H1 (cell line): ENCODE measurements at regions not wholly inside any gene's neighbourhood (a gene's known extent, or its start where the extent isn't known, plus 50 kb on each side); places are given as distances from the start of the nearest gene placed in this dataset.

Experiments
- ATF3 ChIP-seq: IDR thresholded peaks from 2 replicates; pipeline ENCODE4 v1.6.1; 2011; ENCODE audit warnings: low read depth, mild to moderate bottlenecking, low read length; ENCODE audit not compliant: insufficient read depth
- HDAC6 ChIP-seq: IDR thresholded peaks from one replicate; pipeline ENCODE4 v1.7.1; 2012; ENCODE audit warnings: low read depth, mild to moderate bottlenecking, inconsistent platforms, low read length, moderate library complexity
- JUN ChIP-seq: IDR thresholded peaks from 2 replicates; pipeline ENCODE4 v1.6.1; 2011; ENCODE audit warnings: low read depth, mild to moderate bottlenecking, improper control_type of control experiment, low read length
- RAD21 ChIP-seq, 2 experiments: IDR thresholded peaks in 1 of 2; conservative IDR thresholded peaks in 1 of 2; 2 replicates each; pipeline ENCODE4 v1.6.1; 2011; ENCODE audit warnings: low read depth in 2 of 2, low read length in 2 of 2, improper control_type of control experiment in 1 of 2, inconsistent platforms in 1 of 2, mild to moderate bottlenecking in 1 of 2, moderate library complexity in 1 of 2
- TAF1 ChIP-seq: IDR thresholded peaks from 2 replicates; pipeline ENCODE4 v1.6.1; 2011; ENCODE audit warnings: mild to moderate bottlenecking, low read depth, low read length
- TEAD4 ChIP-seq: IDR thresholded peaks from 2 replicates; pipeline ENCODE4 v1.6.1; 2012; ENCODE audit warnings: low read depth, low read length, inconsistent platforms, mixed read lengths
- TF ChIP-seq, protein P1 (sequence below): fragments of 300-600 bp; sonication (generic); IDR thresholded peaks from 2 replicates; pipeline ENCODE4 v1.7.1; 2012; ENCODE audit warnings: low read length, moderate library complexity, mild to moderate bottlenecking, inconsistent platforms; ENCODE audit not compliant: insufficient replicate concordance

- TF ChIP-seq, protein P1, sequence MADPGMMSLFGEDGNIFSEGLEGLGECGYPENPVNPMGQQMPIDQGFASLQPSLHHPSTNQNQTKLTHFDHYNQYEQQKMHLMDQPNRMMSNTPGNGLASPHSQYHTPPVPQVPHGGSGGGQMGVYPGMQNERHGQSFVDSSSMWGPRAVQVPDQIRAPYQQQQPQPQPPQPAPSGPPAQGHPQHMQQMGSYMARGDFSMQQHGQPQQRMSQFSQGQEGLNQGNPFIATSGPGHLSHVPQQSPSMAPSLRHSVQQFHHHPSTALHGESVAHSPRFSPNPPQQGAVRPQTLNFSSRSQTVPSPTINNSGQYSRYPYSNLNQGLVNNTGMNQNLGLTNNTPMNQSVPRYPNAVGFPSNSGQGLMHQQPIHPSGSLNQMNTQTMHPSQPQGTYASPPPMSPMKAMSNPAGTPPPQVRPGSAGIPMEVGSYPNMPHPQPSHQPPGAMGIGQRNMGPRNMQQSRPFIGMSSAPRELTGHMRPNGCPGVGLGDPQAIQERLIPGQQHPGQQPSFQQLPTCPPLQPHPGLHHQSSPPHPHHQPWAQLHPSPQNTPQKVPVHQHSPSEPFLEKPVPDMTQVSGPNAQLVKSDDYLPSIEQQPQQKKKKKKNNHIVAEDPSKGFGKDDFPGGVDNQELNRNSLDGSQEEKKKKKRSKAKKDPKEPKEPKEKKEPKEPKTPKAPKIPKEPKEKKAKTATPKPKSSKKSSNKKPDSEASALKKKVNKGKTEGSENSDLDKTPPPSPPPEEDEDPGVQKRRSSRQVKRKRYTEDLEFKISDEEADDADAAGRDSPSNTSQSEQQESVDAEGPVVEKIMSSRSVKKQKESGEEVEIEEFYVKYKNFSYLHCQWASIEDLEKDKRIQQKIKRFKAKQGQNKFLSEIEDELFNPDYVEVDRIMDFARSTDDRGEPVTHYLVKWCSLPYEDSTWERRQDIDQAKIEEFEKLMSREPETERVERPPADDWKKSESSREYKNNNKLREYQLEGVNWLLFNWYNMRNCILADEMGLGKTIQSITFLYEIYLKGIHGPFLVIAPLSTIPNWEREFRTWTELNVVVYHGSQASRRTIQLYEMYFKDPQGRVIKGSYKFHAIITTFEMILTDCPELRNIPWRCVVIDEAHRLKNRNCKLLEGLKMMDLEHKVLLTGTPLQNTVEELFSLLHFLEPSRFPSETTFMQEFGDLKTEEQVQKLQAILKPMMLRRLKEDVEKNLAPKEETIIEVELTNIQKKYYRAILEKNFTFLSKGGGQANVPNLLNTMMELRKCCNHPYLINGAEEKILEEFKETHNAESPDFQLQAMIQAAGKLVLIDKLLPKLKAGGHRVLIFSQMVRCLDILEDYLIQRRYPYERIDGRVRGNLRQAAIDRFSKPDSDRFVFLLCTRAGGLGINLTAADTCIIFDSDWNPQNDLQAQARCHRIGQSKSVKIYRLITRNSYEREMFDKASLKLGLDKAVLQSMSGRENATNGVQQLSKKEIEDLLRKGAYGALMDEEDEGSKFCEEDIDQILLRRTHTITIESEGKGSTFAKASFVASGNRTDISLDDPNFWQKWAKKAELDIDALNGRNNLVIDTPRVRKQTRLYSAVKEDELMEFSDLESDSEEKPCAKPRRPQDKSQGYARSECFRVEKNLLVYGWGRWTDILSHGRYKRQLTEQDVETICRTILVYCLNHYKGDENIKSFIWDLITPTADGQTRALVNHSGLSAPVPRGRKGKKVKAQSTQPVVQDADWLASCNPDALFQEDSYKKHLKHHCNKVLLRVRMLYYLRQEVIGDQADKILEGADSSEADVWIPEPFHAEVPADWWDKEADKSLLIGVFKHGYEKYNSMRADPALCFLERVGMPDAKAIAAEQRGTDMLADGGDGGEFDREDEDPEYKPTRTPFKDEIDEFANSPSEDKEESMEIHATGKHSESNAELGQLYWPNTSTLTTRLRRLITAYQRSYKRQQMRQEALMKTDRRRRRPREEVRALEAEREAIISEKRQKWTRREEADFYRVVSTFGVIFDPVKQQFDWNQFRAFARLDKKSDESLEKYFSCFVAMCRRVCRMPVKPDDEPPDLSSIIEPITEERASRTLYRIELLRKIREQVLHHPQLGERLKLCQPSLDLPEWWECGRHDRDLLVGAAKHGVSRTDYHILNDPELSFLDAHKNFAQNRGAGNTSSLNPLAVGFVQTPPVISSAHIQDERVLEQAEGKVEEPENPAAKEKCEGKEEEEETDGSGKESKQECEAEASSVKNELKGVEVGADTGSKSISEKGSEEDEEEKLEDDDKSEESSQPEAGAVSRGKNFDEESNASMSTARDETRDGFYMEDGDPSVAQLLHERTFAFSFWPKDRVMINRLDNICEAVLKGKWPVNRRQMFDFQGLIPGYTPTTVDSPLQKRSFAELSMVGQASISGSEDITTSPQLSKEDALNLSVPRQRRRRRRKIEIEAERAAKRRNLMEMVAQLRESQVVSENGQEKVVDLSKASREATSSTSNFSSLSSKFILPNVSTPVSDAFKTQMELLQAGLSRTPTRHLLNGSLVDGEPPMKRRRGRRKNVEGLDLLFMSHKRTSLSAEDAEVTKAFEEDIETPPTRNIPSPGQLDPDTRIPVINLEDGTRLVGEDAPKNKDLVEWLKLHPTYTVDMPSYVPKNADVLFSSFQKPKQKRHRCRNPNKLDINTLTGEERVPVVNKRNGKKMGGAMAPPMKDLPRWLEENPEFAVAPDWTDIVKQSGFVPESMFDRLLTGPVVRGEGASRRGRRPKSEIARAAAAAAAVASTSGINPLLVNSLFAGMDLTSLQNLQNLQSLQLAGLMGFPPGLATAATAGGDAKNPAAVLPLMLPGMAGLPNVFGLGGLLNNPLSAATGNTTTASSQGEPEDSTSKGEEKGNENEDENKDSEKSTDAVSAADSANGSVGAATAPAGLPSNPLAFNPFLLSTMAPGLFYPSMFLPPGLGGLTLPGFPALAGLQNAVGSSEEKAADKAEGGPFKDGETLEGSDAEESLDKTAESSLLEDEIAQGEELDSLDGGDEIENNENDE: no peak
- TF ChIP-seq HDAC6 (no peak), TAF1 (no peak), RAD21 (IDR thresholded peaks at IDR 0.05 in 1 of 2, conservative IDR thresholded peaks at IDR 0.05 in 1 of 2; ENCODE audit: low read depth in 2 of 2, low read length in 2 of 2) (no peak), ATF3 (no peak), TEAD4 (no peak), JUN (no peak)
Observed at GRCh38 chr18:32621034-32621433, 150.4 kb upstream of the GAREM1 start (continued).
